H1 (cell line): ENCODE measurements at regions not wholly inside any gene's neighbourhood (a gene's known extent, or its start where the extent isn't known, plus 50 kb on each side); places are given as distances from the start of the nearest gene placed in this dataset.
A peak's percentile ranks its signal among the peaks of the same experiment; 100 is the strongest.

Source experiments
- CTCF ChIA-PET: fragments of 300-600 bp; sonication (Branson Sonifier 250); formaldehyde crosslinking; loops from one replicate; lab custom pipeline; 2021; ENCODE audit not compliant: partially characterized antibody; lab: Charles Lee
- POLR2A ChIA-PET: fragments of 300-600 bp; sonication (Branson Sonifier 250); formaldehyde crosslinking; loops from one replicate; lab custom pipeline; 2021; ENCODE audit warnings: inconsistent platforms; ENCODE audit not compliant: partially characterized antibody; lab: Charles Lee
- DNase-seq, 2 experiments: peaks; one replicate each; pipeline versions ENCODE4 v3.0.0 to v3.0.0-alpha.2; 2010 to 2022; ENCODE audit warnings: low spot score in 2 of 2, low read depth in 1 of 2, mixed read lengths in 1 of 2
- FAIRE-seq: peaks from 2 replicates; lab custom pipeline; 2011; peaks lifted over from hg19 to GRCh38; lab: Jason Lieb, UNC
- H2AFZ ChIP-seq: 2 replicates; pipeline ENCODE4 v1.8.1; 2012; ENCODE audit warnings: low read length, inconsistent platforms
- H2AK5ac ChIP-seq: 2 replicates; pipeline ENCODE4 v1.6.1; 2013; ENCODE audit warnings: low read depth, low read length
- H2BK120ac ChIP-seq: replicated peaks from 2 replicates; pipeline ENCODE3; 2013; ENCODE audit warnings: low read depth, low read length, inconsistent platforms
- H2BK12ac ChIP-seq: 2 replicates; pipeline ENCODE4 v1.6.1; 2013; ENCODE audit warnings: low read depth, low read length
- H2BK15ac ChIP-seq: 2 replicates; pipeline ENCODE4 v1.6.1; 2013; ENCODE audit warnings: low read length
- H2BK20ac ChIP-seq: 2 replicates; pipeline ENCODE4 v1.6.1; 2013; ENCODE audit warnings: low read length
- H2BK5ac ChIP-seq: 2 replicates; pipeline ENCODE4 v1.6.1; 2013; ENCODE audit warnings: low read depth, low read length
- H3K14ac ChIP-seq: 2 replicates; pipeline ENCODE4 v1.6.1; 2013; ENCODE audit warnings: inconsistent platforms; ENCODE audit not compliant: insufficient read length
- H3K18ac ChIP-seq: 2 replicates; pipeline ENCODE4 v1.6.1; 2013; ENCODE audit warnings: low read length; ENCODE audit errors: extremely low read depth
- H3K23ac ChIP-seq: 2 replicates; pipeline ENCODE4 v1.6.1; 2013; ENCODE audit warnings: inconsistent platforms; ENCODE audit not compliant: insufficient read length
- H3K23me2 ChIP-seq: 2 replicates; pipeline ENCODE4 v1.6.1; 2013; ENCODE audit warnings: low read depth, low read length
- H3K27ac ChIP-seq: 2 replicates; pipeline ENCODE4 v1.6.1; 2011; ENCODE audit warnings: low read depth, low read length, inconsistent platforms
- H3K27me3 ChIP-seq, 4 experiments: replicated peaks in 1 of 4; 1 replicate in 1 of 4; 2 replicates in 3 of 4; pipeline versions ENCODE4 v1.6.1 to v1.8.1; 2011 to 2013; ENCODE audit warnings: low read length in 3 of 4, mild to moderate bottlenecking in 3 of 4, inconsistent platforms in 2 of 4, mixed read lengths in 2 of 4, moderate library complexity in 1 of 4; ENCODE audit not compliant: control insufficient read depth in 3 of 4, insufficient read depth in 3 of 4; ENCODE audit errors: extremely low read depth in 1 of 4
- H3K36me3 ChIP-seq, 4 experiments: 2 replicates each; pipeline versions ENCODE4 v1.6.1 to v1.8.1; 2011 to 2013; ENCODE audit warnings: mild to moderate bottlenecking in 4 of 4, low read length in 3 of 4, moderate library complexity in 2 of 4, control low read depth in 1 of 4, inconsistent platforms in 1 of 4; ENCODE audit not compliant: insufficient read depth in 4 of 4, control insufficient read depth in 2 of 4
- H3K4ac ChIP-seq: replicated peaks from 2 replicates; pipeline ENCODE3; 2013; ENCODE audit warnings: low read length, low read depth, mixed read lengths, inconsistent platforms; ENCODE audit not compliant: insufficient read length
- H3K4me1 ChIP-seq, 4 experiments: replicated peaks in 1 of 4; 1 replicate in 1 of 4; 2 replicates in 3 of 4; pipeline versions ENCODE4 v1.6.1 to v1.8.1; 2011 to 2013; ENCODE audit warnings: low read length in 3 of 4, inconsistent platforms in 2 of 4, mixed read lengths in 1 of 4; ENCODE audit not compliant: insufficient read depth in 4 of 4, control insufficient read depth in 3 of 4
- H3K4me2 ChIP-seq, 2 experiments: 2 replicates each; pipeline versions ENCODE4 v1.6.1 to v1.8.1; 2011 to 2013; ENCODE audit warnings: low read depth in 2 of 2, low read length in 2 of 2, control low read depth in 1 of 2, inconsistent platforms in 1 of 2, mild to moderate bottlenecking in 1 of 2; ENCODE audit not compliant: insufficient read depth in 1 of 2
- H3K4me3 ChIP-seq, 4 experiments: fragments of 200-600, 300-600 bp in 1 of 4; sonication (generic), shearing (Covaris generic), sonication (Bioruptor Twin) in 1 of 4; 2 replicates each; pipeline versions ENCODE4 v1.5.1 to v1.8.1; 2011 to 2016; ENCODE audit warnings: low read length in 4 of 4, low read depth in 3 of 4, control low read depth in 2 of 4, inconsistent platforms in 2 of 4, mild to moderate bottlenecking in 2 of 4, mixed read lengths in 1 of 4, moderate library complexity in 1 of 4; ENCODE audit not compliant: insufficient read depth in 2 of 4; ENCODE audit errors: extremely low read depth in 1 of 4
- H3K56ac ChIP-seq: replicated peaks from 2 replicates; pipeline ENCODE3; 2013; ENCODE audit warnings: low read depth, mild to moderate bottlenecking, mixed read lengths, low read length, inconsistent platforms; ENCODE audit not compliant: insufficient read length
- H3K79me1 ChIP-seq: 2 replicates; pipeline ENCODE4 v1.6.1; 2013; ENCODE audit warnings: low read depth, low read length, control low read depth
- H3K79me2 ChIP-seq, 2 experiments: 2 replicates each; pipeline versions ENCODE4 v1.6.1 to v1.8.1; 2012 to 2013; ENCODE audit warnings: low read length in 2 of 2, mild to moderate bottlenecking in 2 of 2, inconsistent platforms in 1 of 2; ENCODE audit not compliant: insufficient read depth in 2 of 2, control insufficient read depth in 1 of 2
- H3K9ac ChIP-seq, 4 experiments: replicated peaks in 1 of 4; 1 replicate in 1 of 4; 2 replicates in 3 of 4; pipeline versions ENCODE4 v1.6.1 to v1.8.1; 2011 to 2013; ENCODE audit warnings: low read depth in 3 of 4, low read length in 3 of 4, control low read depth in 2 of 4, mild to moderate bottlenecking in 2 of 4, moderate library complexity in 2 of 4, inconsistent platforms in 1 of 4; ENCODE audit errors: extremely low read depth in 1 of 4
- H3K9me3 ChIP-seq, 2 experiments: 2 replicates each; pipeline versions ENCODE4 v1.6.1 to v1.8.1; 2012 to 2013; ENCODE audit warnings: mild to moderate bottlenecking in 2 of 2, moderate library complexity in 2 of 2, control low read depth in 1 of 2, inconsistent platforms in 1 of 2, low read depth in 1 of 2, low read length in 1 of 2, mixed read lengths in 1 of 2; ENCODE audit not compliant: insufficient read depth in 2 of 2
- H4K20me1 ChIP-seq, 2 experiments: replicated peaks in 1 of 2; 2 replicates each; pipeline versions ENCODE3 to v1.8.1; 2011 to 2013; ENCODE audit warnings: inconsistent platforms in 2 of 2, low read length in 2 of 2, mild to moderate bottlenecking in 1 of 2; ENCODE audit not compliant: insufficient read depth in 2 of 2, control insufficient read depth in 1 of 2
- H4K5ac ChIP-seq: 2 replicates; pipeline ENCODE4 v1.6.1; 2013; ENCODE audit warnings: low read length, low read depth, mixed read lengths, inconsistent platforms; ENCODE audit not compliant: insufficient read length
- H4K8ac ChIP-seq: 2 replicates; pipeline ENCODE4 v1.8.0; 2013; ENCODE audit warnings: mild to moderate bottlenecking, moderate library complexity, low read length, inconsistent platforms; ENCODE audit not compliant: insufficient read depth; ENCODE audit errors: extremely low read depth
- H4K91ac ChIP-seq: replicated peaks from 2 replicates; pipeline ENCODE3; 2013; ENCODE audit warnings: low read length, mixed read lengths, inconsistent platforms; ENCODE audit not compliant: insufficient read length
- RBBP5 ChIP-seq: IDR thresholded peaks from 2 replicates; pipeline ENCODE4 v1.7.1; 2012; ENCODE audit warnings: low read depth, mild to moderate bottlenecking, inconsistent platforms, low read length, moderate library complexity, borderline replicate concordance
- WGBS, 2 experiments: shearing (Covaris generic) in 1 of 2; methylation state at CpG; one replicate each; pipeline versions ENCODE4 v1.1.6 to v1.1.7; 2013 to 2015; ENCODE audit warnings: low lambda C conversion rate in 2 of 2, mixed read lengths in 2 of 2, inconsistent platforms in 1 of 2, low coverage in 1 of 2, missing lambda C conversion rate in 1 of 2; ENCODE audit not compliant: insufficient replicate concordance in 2 of 2, insufficient coverage in 1 of 2, insufficient read length in 1 of 2; ENCODE audit errors: extremely low coverage in 1 of 2, missing lambda C conversion rate in 1 of 2; 5-methylcytosine and 5-hydroxymethylcytosine counted together
- TF ChIP-seq, protein P1 (sequence below): IDR thresholded peaks from 2 replicates; pipeline ENCODE4 v1.6.1; 2011; ENCODE audit warnings: low read depth, mild to moderate bottlenecking, low read length; ENCODE audit not compliant: insufficient read depth

- POLR2A ChIA-PET, result interaction anchor here (1.0 kb wide), 1 partner anchor 13 kb away, joined by 3 read pairs; no protein-coding TSS in a partner anchor
- Histone ChIP-seq H2BK120ac (no peak overlapping the region), H3K56ac (no peak overlapping the region), H3K79me2 (no peaks in the 10 kb centered on the region), H3K9ac (no peak overlapping the region), H2BK12ac (no peak overlapping the region), H2AFZ (peak overlapping the region; percentile 57; the same call in 1 of the 2 replicates), H4K5ac (no peak overlapping the region), H3K4me1 (no peaks in the 10 kb centered on the region), H2BK20ac (no peak overlapping the region), H4K20me1 (no peaks in the 10 kb centered on the region), H3K36me3 (no peaks in the 10 kb centered on the region), H2BK5ac (no peak overlapping the region), H3K23ac (no peak overlapping the region), H3K4ac (no peak overlapping the region), H3K4me2 (no peak overlapping the region), H3K23me2 (no peaks in the 10 kb centered on the region), H3K18ac (no peak overlapping the region), H3K79me1 (no peaks in the 10 kb centered on the region), H3K14ac (no peak overlapping the region), H3K27ac (no peak overlapping the region), H4K91ac (no peak overlapping the region), H2AK5ac (no peak overlapping the region), H4K8ac (no peak overlapping the region), H2BK15ac (no peak overlapping the region), H3K4me3 (no peak overlapping the region), H3K9me3 (no peaks in the 10 kb centered on the region), H3K27me3 (no peaks in the 10 kb centered on the region)
- 94% methylated on average over 3 of the region's 3 CpGs; no CpG with 5 or more reads in 1 of the 2 experiments for WGBS, 2 experiments
- CTCF ChIA-PET, result no interaction called here
- DNase-seq (no peak), FAIRE-seq (no peak)
- TF ChIP-seq, protein P1, sequence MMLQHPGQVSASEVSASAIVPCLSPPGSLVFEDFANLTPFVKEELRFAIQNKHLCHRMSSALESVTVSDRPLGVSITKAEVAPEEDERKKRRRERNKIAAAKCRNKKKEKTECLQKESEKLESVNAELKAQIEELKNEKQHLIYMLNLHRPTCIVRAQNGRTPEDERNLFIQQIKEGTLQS, result no peak
- TF ChIP-seq RBBP5, result no peak
Observed at GRCh38 chr15:91445695-91446228, 345.7 kb downstream of the SV2B start.
